ENCODE measurements at regions not wholly inside any gene's neighbourhood (a gene's known extent, or its start where the extent isn't known, plus 50 kb on each side); places are given as distances from the start of the nearest gene placed in this dataset.

- no peak overlapping the region for H3K4me3 ChIP-seq (ENCODE audit: low read length)
- no peak for DNase-seq (ENCODE audit: low read depth)
- TF ChIP-seq CTCF (conservative IDR thresholded peaks at IDR 0.05; ENCODE audit: low read length) = no peak
Observed at GRCh38 chr13:67341406-67341805, 111.3 kb upstream of the PCDH9 start.

GRCh38 chr13:67330149-67330548, 100.0 kb upstream of the PCDH9 start:
- DNase-seq (ENCODE audit: low read depth) = no peak
- no peak overlapping the region for H3K4me3 ChIP-seq (ENCODE audit: low read length)
- TF ChIP-seq CTCF (conservative IDR thresholded peaks at IDR 0.05; ENCODE audit: low read length) = no peak

GRCh38 chr13:67328895-67329294, 98.8 kb upstream of the PCDH9 start:
- no peak for TF ChIP-seq CTCF (conservative IDR thresholded peaks at IDR 0.05; ENCODE audit: low read length)
- DNase-seq (ENCODE audit: low read depth) = no peak

GRCh38 chr13:67318860-67319259, 88.7 kb upstream of the PCDH9 start:
- no peak for TF ChIP-seq CTCF (conservative IDR thresholded peaks at IDR 0.05; ENCODE audit: low read length)
- DNase-seq (ENCODE audit: low read depth) = no peak
- H3K4me3 ChIP-seq (ENCODE audit: low read length) = no peak overlapping the region

More at GRCh38 chr13:67328895-67329294, 98.8 kb upstream of the PCDH9 start:
- no peak overlapping the region for H3K4me3 ChIP-seq (ENCODE audit: low read length)

GRCh38 chr13:67318398-67318797, 88.3 kb upstream of the PCDH9 start:
- DNase-seq (ENCODE audit: low read depth) = no peak
- no peak overlapping the region for H3K4me3 ChIP-seq (ENCODE audit: low read length)
- no peak for TF ChIP-seq CTCF (conservative IDR thresholded peaks at IDR 0.05; ENCODE audit: low read length)

- no peak overlapping the region for H3K4me3 ChIP-seq (ENCODE audit: low read length)
- DNase-seq (ENCODE audit: low read depth) = no peak
- no peak for TF ChIP-seq CTCF (conservative IDR thresholded peaks at IDR 0.05; ENCODE audit: low read length)
Observed at GRCh38 chr13:67314405-67314804, 84.3 kb upstream of the PCDH9 start.

GRCh38 chr13:67308004-67308772, 78.1 kb upstream of the PCDH9 start:
- DNase-seq (ENCODE audit: low read depth) = no peak
- no peak overlapping the region for H3K4me3 ChIP-seq (ENCODE audit: low read length)
- TF ChIP-seq CTCF (conservative IDR thresholded peaks at IDR 0.05; ENCODE audit: low read length) = no peak

Data from AG10803 (cell line).